ENCODE measurements at regions not wholly inside any gene's neighbourhood (a gene's known extent, or its start where the extent isn't known, plus 50 kb on each side); places are given as distances from the start of the nearest gene placed in this dataset.

DNA sequence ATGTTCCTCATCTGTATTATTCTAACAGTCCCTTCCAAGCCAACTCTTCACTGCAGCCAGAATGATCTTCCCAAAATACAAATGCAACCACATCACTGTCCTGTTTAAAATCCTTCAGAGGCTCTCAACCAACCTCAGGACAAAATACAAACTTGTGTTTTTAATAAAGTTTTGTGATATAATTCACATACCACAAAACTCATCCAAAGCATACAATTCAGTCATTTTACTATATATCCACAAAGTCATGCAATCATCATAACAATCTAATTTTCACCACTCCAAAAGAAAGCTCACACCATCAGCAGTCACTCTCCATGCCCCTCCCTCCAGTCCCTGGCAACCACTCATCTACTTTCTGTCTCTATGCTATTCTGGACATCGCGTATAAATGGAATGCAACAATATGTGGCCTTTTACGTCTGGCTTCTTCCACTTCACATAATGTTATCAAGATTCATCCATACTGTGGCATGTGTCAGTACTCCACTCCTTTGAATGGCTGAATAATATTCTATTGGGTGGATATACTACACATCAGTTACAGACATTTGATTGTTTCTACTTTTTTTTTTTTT is 81.7 kb upstream of the DOCK9 start:
- intact Hi-C loops (cut with micrococcal nuclease), result loop anchor here in 1 of 2 donors (5.0 kb wide), 1 partner anchor 83 kb away; no protein-coding TSS in a partner anchor
- no peaks in the 10 kb centered on the region for H4K20me1 ChIP-seq (ENCODE audit: insufficient read depth, low read length)
- H3K9me3 ChIP-seq (replicated peaks in 1 of 2; ENCODE audit: control insufficient read depth in 1 of 2, insufficient read depth in 1 of 2, low read length in 2 of 2), result peaks cover 0 to 40% of the 10 kb centered on the region in 2 donors
- H3K79me2 ChIP-seq (ENCODE audit: insufficient read depth, low read length), result no peaks in the 10 kb centered on the region
- H3K9ac ChIP-seq (ENCODE audit: insufficient read depth, low read length, poor library complexity, severe bottlenecking), result no peak overlapping the region
- Mint-ChIP-seq H3K4me1 (peaks cover 10% of the 10 kb centered on the region), H3K36me3 (peaks cover 0 to 2% of the 10 kb centered on the region in 2 donors), H3K27me3 (ENCODE audit: low read depth in 3 of 3) (peaks cover 91 to 96% (median 94%) of the 10 kb centered on the region in 3 donors), H3K4me3 (peak overlapping the region in 1 of 2 donors; percentile 61), H3K9me3 (peaks cover 0 to 18% (median 11%) of the 10 kb centered on the region in 7 donors), H3K27ac (no peak overlapping the region)
- H3K4me2 ChIP-seq (replicated peaks; ENCODE audit: extremely low read depth, low read length, poor library complexity, severe bottlenecking), result no peak overlapping the region
- no peaks in the 10 kb centered on the region for H3K36me3 ChIP-seq (replicated peaks in 1 of 2; ENCODE audit: control insufficient read depth in 1 of 2, insufficient read depth in 2 of 2, low read length in 2 of 2)
- H3K4me3 ChIP-seq (replicated peaks in 1 of 3; ENCODE audit: low read depth in 2 of 3, low read length in 3 of 3), result no peak overlapping the region
- peaks cover 99% of the 10 kb centered on the region in 2 donors for H3K27me3 ChIP-seq (ENCODE audit: control insufficient read depth in 2 of 2, insufficient read depth in 2 of 2, low read length in 2 of 2)
- DNase-seq, result no peak
- H3K4me1 ChIP-seq (ENCODE audit: control insufficient read depth in 1 of 2, insufficient read depth in 2 of 2, low read length in 2 of 2), result no peaks in the 10 kb centered on the region
- TF ChIP-seq, protein P1, sequence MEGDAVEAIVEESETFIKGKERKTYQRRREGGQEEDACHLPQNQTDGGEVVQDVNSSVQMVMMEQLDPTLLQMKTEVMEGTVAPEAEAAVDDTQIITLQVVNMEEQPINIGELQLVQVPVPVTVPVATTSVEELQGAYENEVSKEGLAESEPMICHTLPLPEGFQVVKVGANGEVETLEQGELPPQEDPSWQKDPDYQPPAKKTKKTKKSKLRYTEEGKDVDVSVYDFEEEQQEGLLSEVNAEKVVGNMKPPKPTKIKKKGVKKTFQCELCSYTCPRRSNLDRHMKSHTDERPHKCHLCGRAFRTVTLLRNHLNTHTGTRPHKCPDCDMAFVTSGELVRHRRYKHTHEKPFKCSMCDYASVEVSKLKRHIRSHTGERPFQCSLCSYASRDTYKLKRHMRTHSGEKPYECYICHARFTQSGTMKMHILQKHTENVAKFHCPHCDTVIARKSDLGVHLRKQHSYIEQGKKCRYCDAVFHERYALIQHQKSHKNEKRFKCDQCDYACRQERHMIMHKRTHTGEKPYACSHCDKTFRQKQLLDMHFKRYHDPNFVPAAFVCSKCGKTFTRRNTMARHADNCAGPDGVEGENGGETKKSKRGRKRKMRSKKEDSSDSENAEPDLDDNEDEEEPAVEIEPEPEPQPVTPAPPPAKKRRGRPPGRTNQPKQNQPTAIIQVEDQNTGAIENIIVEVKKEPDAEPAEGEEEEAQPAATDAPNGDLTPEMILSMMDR (IDR thresholded peaks at IDR 0.05), result no peak
- no peak overlapping the region for H3K27ac ChIP-seq (ENCODE audit: low read depth in 1 of 2, low read length in 2 of 2)
- no CpG with 5 or more reads among the region's 3 CpGs for WGBS (ENCODE audit: insufficient coverage)
- H2AFZ ChIP-seq (ENCODE audit: insufficient read depth, low read depth, low read length, poor library complexity, severe bottlenecking), result no peak overlapping the region

DNA sequence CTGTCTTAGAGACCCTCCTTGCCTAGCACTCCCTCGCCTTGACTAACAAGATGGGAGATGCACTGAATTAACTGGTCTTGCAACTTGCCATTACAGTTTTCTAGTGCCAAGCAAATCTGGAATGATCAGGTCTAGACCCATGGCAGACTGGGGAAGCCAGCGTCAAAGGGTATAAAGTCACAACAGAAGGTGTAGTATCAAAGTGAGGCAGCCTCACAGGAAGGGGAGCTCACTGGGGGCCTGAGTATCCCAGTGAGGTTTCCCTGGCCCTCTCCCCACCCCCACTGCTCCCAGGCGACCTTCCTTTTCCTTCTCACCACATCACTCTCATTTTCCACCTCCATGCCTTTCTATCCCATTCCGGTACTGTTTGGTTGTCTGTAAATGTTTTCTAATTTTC is 83.5 kb upstream of the DOCK9 start:
- Histone ChIP-seq H3K4me3 (replicated peaks in 1 of 3; ENCODE audit: low read depth in 2 of 3, low read length in 3 of 3) (no peak overlapping the region), H4K20me1 (ENCODE audit: insufficient read depth, low read length) (no peaks in the 10 kb centered on the region), H3K9me3 (replicated peaks in 1 of 2; ENCODE audit: control insufficient read depth in 1 of 2, insufficient read depth in 1 of 2, low read length in 2 of 2) (peaks cover 0 to 41% of the 10 kb centered on the region in 2 donors), H3K27me3 (ENCODE audit: control insufficient read depth in 2 of 2, insufficient read depth in 2 of 2, low read length in 2 of 2) (peaks cover 99% of the 10 kb centered on the region in 2 donors), H3K27ac (ENCODE audit: low read depth in 1 of 2, low read length in 2 of 2) (no peak overlapping the region), H2AFZ (ENCODE audit: insufficient read depth, low read depth, low read length, poor library complexity, severe bottlenecking) (no peak overlapping the region), H3K36me3 (replicated peaks in 1 of 2; ENCODE audit: control insufficient read depth in 1 of 2, insufficient read depth in 2 of 2, low read length in 2 of 2) (no peaks in the 10 kb centered on the region), H3K9ac (ENCODE audit: insufficient read depth, low read length, poor library complexity, severe bottlenecking) (no peak overlapping the region), H3K4me1 (ENCODE audit: control insufficient read depth in 1 of 2, insufficient read depth in 2 of 2, low read length in 2 of 2) (no peaks in the 10 kb centered on the region), H3K79me2 (ENCODE audit: insufficient read depth, low read length) (no peaks in the 10 kb centered on the region), H3K4me2 (replicated peaks; ENCODE audit: extremely low read depth, low read length, poor library complexity, severe bottlenecking) (no peak overlapping the region)
- H3K4me1 Mint-ChIP-seq, result peaks cover 8% of the 10 kb centered on the region
- peaks cover 0 to 19% (median 11%) of the 10 kb centered on the region in 7 donors for H3K9me3 Mint-ChIP-seq
- H3K4me3 Mint-ChIP-seq, result peak overlapping the region; percentile 1 to 83
- peaks cover 93 to 99% (median 93%) of the 10 kb centered on the region in 3 donors for H3K27me3 Mint-ChIP-seq (ENCODE audit: low read depth in 3 of 3)
- WGBS (ENCODE audit: insufficient coverage), result 100% methylated on average over 1 of the region's 4 CpGs
- TF ChIP-seq, protein P1 (IDR thresholded peaks at IDR 0.05), result no peak
- no peaks in the 10 kb centered on the region for H3K36me3 Mint-ChIP-seq
- no peak for DNase-seq
- H3K27ac Mint-ChIP-seq, result no peak overlapping the region
- intact Hi-C loops (cut with micrococcal nuclease), result loop anchor here in 1 of 2 donors (5.0 kb wide), 1 partner anchor 81 kb away; no protein-coding TSS in a partner anchor

Data from CD14-positive monocyte (primary cell).